Loucy (cell line): ENCODE measurements at regions not wholly inside any gene's neighbourhood (a gene's known extent, or its start where the extent isn't known, plus 50 kb on each side); places are given as distances from the start of the nearest gene placed in this dataset.

Experiments used
- H2AFZ ChIP-seq: fragments of 200-600 bp; sonication (generic); 2 replicates; pipeline ENCODE4 v1.6.0; 2016; ENCODE audit warnings: antibody characterized with exemption, mild to moderate bottlenecking, low read length, moderate library complexity
- H3F3A ChIP-seq: fragments of 200-600 bp; 2 replicates; pipeline ENCODE4 v1.6.0; 2016; ENCODE audit warnings: antibody characterized with exemption, low read depth, mild to moderate bottlenecking
- H3K27me3 ChIP-seq: fragments of 200-600 bp; sonication (generic); 2 replicates; pipeline ENCODE4 v1.6.1; 2014; ENCODE audit warnings: low read length, mild to moderate bottlenecking; ENCODE audit not compliant: insufficient read depth, poor library complexity, severe bottlenecking
- H3K36me3 ChIP-seq: fragments of 200-600 bp; sonication (generic); 2 replicates; pipeline ENCODE4 v1.6.1; 2016; ENCODE audit warnings: low read length; ENCODE audit not compliant: insufficient read depth
- H3K4me1 ChIP-seq: fragments of 200-600 bp; sonication (generic); 2 replicates; pipeline ENCODE4 v1.5.1; 2014; ENCODE audit warnings: low read length, mild to moderate bottlenecking; ENCODE audit not compliant: insufficient read depth, poor library complexity, severe bottlenecking
- H3K4me2 ChIP-seq: fragments of 200-600 bp; sonication (generic); 2 replicates; pipeline ENCODE4 v1.6.0; 2014; ENCODE audit warnings: antibody characterized with exemption, low read length, low read depth, mild to moderate bottlenecking; ENCODE audit not compliant: poor library complexity, severe bottlenecking
- H3K4me3 ChIP-seq: fragments of 200-600 bp; sonication (generic); 2 replicates; pipeline ENCODE4 v1.5.1; 2014; ENCODE audit warnings: low read length, mild to moderate bottlenecking, mixed read lengths; ENCODE audit not compliant: poor library complexity, severe bottlenecking
- H3K79me2 ChIP-seq: fragments of 200-600 bp; sonication (generic); 2 replicates; pipeline ENCODE4 v1.6.1; 2014; ENCODE audit warnings: low read length; ENCODE audit not compliant: insufficient read depth
- H3K9ac ChIP-seq: fragments of 200-600 bp; sonication (generic); 2 replicates; pipeline ENCODE4 v1.6.0; 2014; ENCODE audit warnings: mild to moderate bottlenecking, low read depth, low read length, moderate library complexity; ENCODE audit not compliant: poor library complexity, severe bottlenecking
- H3K9me2 ChIP-seq: fragments of 200-600 bp; sonication (generic); replicated peaks from 2 replicates; pipeline ENCODE4 v1.6.1; 2016; ENCODE audit warnings: low read depth, low read length, mixed read lengths
- H3K9me3 ChIP-seq: fragments of 200-600 bp; sonication (generic); 2 replicates; pipeline ENCODE4 v1.6.1; 2014; ENCODE audit warnings: mild to moderate bottlenecking, antibody characterized with exemption, low read length, low read depth; ENCODE audit not compliant: insufficient read depth
- H4K20me1 ChIP-seq: fragments of 200-600 bp; sonication (generic); 2 replicates; pipeline ENCODE4 v1.6.0; 2014; ENCODE audit warnings: antibody characterized with exemption, low read length, mild to moderate bottlenecking; ENCODE audit not compliant: insufficient read depth, poor library complexity, severe bottlenecking
- CTCF ChIP-seq: fragments of 200-600 bp; sonication (generic); conservative IDR thresholded peaks from 2 replicates; pipeline ENCODE4 v1.5.1; 2014; ENCODE audit warnings: mild to moderate bottlenecking, antibody characterized with exemption, low read length
- EZH2phosphoT487 ChIP-seq: fragments of 200-600 bp; IDR thresholded peaks from 2 replicates; pipeline ENCODE4 v1.6.1; 2018; ENCODE audit warnings: antibody characterized with exemption, mild to moderate bottlenecking, moderate library complexity, borderline replicate concordance

GRCh38 chr2:190742431-190742830 lies 93.5 kb downstream of the NAB1 start:
- TF ChIP-seq CTCF (no peak), EZH2phosphoT487 (no peak)
- H3K4me1 ChIP-seq = peaks cover 6% of the 10 kb centered on the region
- no peaks in the 10 kb centered on the region for H4K20me1 ChIP-seq
- H3K36me3 ChIP-seq = no peaks in the 10 kb centered on the region
- no peaks in the 10 kb centered on the region for H3K9me2 ChIP-seq
- no peak overlapping the region for H3K4me3 ChIP-seq
- H3K9me3 ChIP-seq = no peaks in the 10 kb centered on the region
- H3K9ac ChIP-seq = no peak overlapping the region
- H3K79me2 ChIP-seq = no peaks in the 10 kb centered on the region
- H3K4me2 ChIP-seq = no peak overlapping the region
- H2AFZ ChIP-seq = no peak overlapping the region; the same call in 1 of the 2 replicates
- no peaks in the 10 kb centered on the region for H3F3A ChIP-seq
- H3K27me3 ChIP-seq = no peaks in the 10 kb centered on the region

GRCh38 chr2:190744041-190744440 lies 95.2 kb downstream of the NAB1 start:
- no peak overlapping the region for H3K9ac ChIP-seq
- no peaks in the 10 kb centered on the region for H3K9me3 ChIP-seq
- H4K20me1 ChIP-seq = no peaks in the 10 kb centered on the region
- H2AFZ ChIP-seq = no peak overlapping the region
- TF ChIP-seq EZH2phosphoT487 (no peak), CTCF (no peak)
- no peaks in the 10 kb centered on the region for H3F3A ChIP-seq
- no peaks in the 10 kb centered on the region for H3K79me2 ChIP-seq
- H3K4me3 ChIP-seq = no peak overlapping the region
- H3K4me2 ChIP-seq = no peak overlapping the region
- no peaks in the 10 kb centered on the region for H3K36me3 ChIP-seq
- peaks cover 6% of the 10 kb centered on the region for H3K4me1 ChIP-seq
- H3K9me2 ChIP-seq = no peaks in the 10 kb centered on the region
- no peaks in the 10 kb centered on the region for H3K27me3 ChIP-seq

- H3K9me2 ChIP-seq = no peaks in the 10 kb centered on the region
- peak overlapping the region; percentile 74 for H2AFZ ChIP-seq
- TF ChIP-seq EZH2phosphoT487 (no peak), CTCF (no peak)
- H3K79me2 ChIP-seq = no peaks in the 10 kb centered on the region
- no peak overlapping the region for H3K4me3 ChIP-seq
- peaks cover 6% of the 10 kb centered on the region for H3K4me1 ChIP-seq
- H3K9ac ChIP-seq = no peak overlapping the region
- no peaks in the 10 kb centered on the region for H3K9me3 ChIP-seq
- no peaks in the 10 kb centered on the region for H3K27me3 ChIP-seq
- H3F3A ChIP-seq = no peaks in the 10 kb centered on the region
- no peaks in the 10 kb centered on the region for H3K36me3 ChIP-seq
- H4K20me1 ChIP-seq = no peaks in the 10 kb centered on the region
- H3K4me2 ChIP-seq = no peak overlapping the region
These were observed 98.3 kb downstream of the NAB1 start for GRCh38 chr2:190746971-190747761.
